Stimulated activated CD8-positive, alpha-beta memory T cell treated with anti-CD3 and anti-CD28 coated beads, Interleukin-15, amount 100 ng/mL, for 1 hour (primary cell): ENCODE measurements at regions not wholly inside any gene's neighbourhood (a gene's known extent, or its start where the extent isn't known, plus 50 kb on each side); places are given as distances from the start of the nearest gene placed in this dataset.
"Not testable (repeated sequence)": the region's sequence is repeated elsewhere in the genome, so short reads cannot be mapped to it uniquely, and the experiment has no call there.

Experiments
- DNase-seq: peaks from one replicate; pipeline ENCODE4 v3.0.0-alpha.2; 2020; ENCODE audit warnings: low read depth

GRCh38 chr1:4483021-4483625 lies 171.3 kb upstream of the AJAP1 start:
- no peak for DNase-seq

- no peak for DNase-seq
Observed at GRCh38 chr1:4485398-4485797, 169.0 kb upstream of the AJAP1 start.

- no peak for DNase-seq
Observed at GRCh38 chr1:4485878-4486277, 168.5 kb upstream of the AJAP1 start.

- no peak for DNase-seq
Observed at GRCh38 chr1:4486408-4487120, 167.8 kb upstream of the AJAP1 start.

GRCh38 chr1:4488018-4488417 lies 166.4 kb upstream of the AJAP1 start:
- no peak for DNase-seq

GRCh38 chr1:4489486-4489885 lies 164.9 kb upstream of the AJAP1 start:
- no peak for DNase-seq

GRCh38 chr1:4489992-4490391 lies 164.4 kb upstream of the AJAP1 start:
- DNase-seq: not testable (repeated sequence)

- no peak for DNase-seq
Observed at GRCh38 chr1:4494027-4494426, 160.4 kb upstream of the AJAP1 start.

GRCh38 chr1:4494558-4494957 lies 159.9 kb upstream of the AJAP1 start:
- DNase-seq: no peak

- DNase-seq: no peak
Observed at GRCh38 chr1:4495809-4496208, 158.6 kb upstream of the AJAP1 start.

GRCh38 chr1:4500441-4500840 lies 154.0 kb upstream of the AJAP1 start:
- no peak for DNase-seq

- no peak for DNase-seq
Observed at GRCh38 chr1:4506591-4506990, 147.8 kb upstream of the AJAP1 start.

- DNase-seq: no peak
Observed at GRCh38 chr1:4509206-4509605, 145.2 kb upstream of the AJAP1 start.

- DNase-seq: no peak
Observed at GRCh38 chr1:4510276-4510691, 144.1 kb upstream of the AJAP1 start.

- no peak for DNase-seq
Observed at GRCh38 chr1:4511374-4511773, 143.0 kb upstream of the AJAP1 start.

GRCh38 chr1:4512636-4513035 lies 141.8 kb upstream of the AJAP1 start:
- DNase-seq: no peak

GRCh38 chr1:4513685-4514084 lies 140.7 kb upstream of the AJAP1 start:
- no peak for DNase-seq

- no peak for DNase-seq
Observed at GRCh38 chr1:4515727-4516289, 138.6 kb upstream of the AJAP1 start.

GRCh38 chr1:4516596-4516995 lies 137.8 kb upstream of the AJAP1 start:
- DNase-seq: no peak

GRCh38 chr1:4517186-4517954 lies 137.0 kb upstream of the AJAP1 start:
- DNase-seq: no peak

- DNase-seq: no peak
Observed at GRCh38 chr1:4518621-4519020, 135.8 kb upstream of the AJAP1 start.

GRCh38 chr1:4519954-4520353 lies 134.5 kb upstream of the AJAP1 start:
- DNase-seq: no peak

GRCh38 chr1:4523551-4523950 lies 130.9 kb upstream of the AJAP1 start:
- DNase-seq: no peak
